ENCODE measurements at regions not wholly inside any gene's neighbourhood (a gene's known extent, or its start where the extent isn't known, plus 50 kb on each side); places are given as distances from the start of the nearest gene placed in this dataset.

DNA sequence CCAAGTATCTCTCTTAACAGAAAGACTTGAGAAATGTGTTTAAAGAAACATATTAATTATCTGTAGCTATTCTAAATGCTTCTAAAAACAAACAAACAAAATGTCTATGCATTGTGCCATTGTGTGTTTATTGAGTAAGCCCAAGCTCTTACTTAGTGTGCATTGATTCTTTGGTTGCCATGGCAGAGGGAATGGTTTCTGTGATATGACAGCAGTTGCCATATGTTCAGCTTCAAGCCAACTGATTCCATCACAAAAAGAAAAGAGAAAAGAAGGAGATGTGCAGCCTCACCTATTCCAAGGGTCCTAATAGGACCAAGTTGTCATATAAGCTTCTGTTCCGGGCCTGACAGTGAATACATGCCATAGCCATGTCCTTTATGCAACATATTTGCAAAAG lies 457.5 kb downstream of the TOX3 start:
- TF ChIP-seq POLR2AphosphoS5 (IDR thresholded peaks at IDR 0.05; ENCODE audit: borderline replicate concordance, low read depth, low read length) (no peak), EZH2 (IDR thresholded peaks at IDR 0.05) (no peak), FOXP2 (optimal IDR thresholded peaks at IDR 0.05; ENCODE audit: control extremely low read depth, extremely low read length, insufficient read depth) (no peak)

All from SK-N-MC (cell line).